DMS 273 treated with DMSO at 0.1 percent for 48 hours (cell line): ENCODE measurements at regions not wholly inside any gene's neighbourhood (a gene's known extent, or its start where the extent isn't known, plus 50 kb on each side); places are given as distances from the start of the nearest gene placed in this dataset.

Source experiments
- DNase-seq: peaks from one replicate; lab custom pipeline; 2025; lab: John Stamatoyannopoulos, UW

GRCh38 chr20:39632757-39633156 is 670.6 kb downstream of the DHX35 start:
- DNase-seq = no peak

GRCh38 chr20:39632176-39632575 is 670.0 kb downstream of the DHX35 start:
- no peak for DNase-seq

- DNase-seq = no peak
Measured at GRCh38 chr20:39631557-39631956, 669.4 kb downstream of the DHX35 start.

GRCh38 chr20:39630215-39630908 is 668.2 kb downstream of the DHX35 start:
- DNase-seq = peak; percentile 63

GRCh38 chr20:39627765-39628164 is 665.6 kb downstream of the DHX35 start:
- DNase-seq = no peak

- no peak for DNase-seq
Measured at GRCh38 chr20:39624316-39624715, 662.2 kb downstream of the DHX35 start.

- no peak for DNase-seq
Measured at GRCh38 chr20:39623584-39624234, 661.6 kb downstream of the DHX35 start.

- DNase-seq = no peak
Measured at GRCh38 chr20:39619271-39619785, 657.2 kb downstream of the DHX35 start.

GRCh38 chr20:39611901-39612300 is 649.8 kb downstream of the DHX35 start:
- DNase-seq = no peak

GRCh38 chr20:39607141-39607540 is 645.0 kb downstream of the DHX35 start:
- no peak for DNase-seq

GRCh38 chr20:39605908-39606307 is 643.8 kb downstream of the DHX35 start:
- no peak for DNase-seq

GRCh38 chr20:39605361-39605760 is 643.2 kb downstream of the DHX35 start:
- DNase-seq = no peak

GRCh38 chr20:39603219-39603618 is 641.1 kb downstream of the DHX35 start:
- DNase-seq = no peak

- no peak for DNase-seq
Measured at GRCh38 chr20:39602649-39603048, 640.5 kb downstream of the DHX35 start.

- DNase-seq = no peak
Measured at GRCh38 chr20:39600871-39601270, 638.7 kb downstream of the DHX35 start.

GRCh38 chr20:39600156-39600555 is 638.0 kb downstream of the DHX35 start:
- DNase-seq = no peak

- DNase-seq = no peak
Measured at GRCh38 chr20:39596554-39596953, 634.4 kb downstream of the DHX35 start.

- no peak for DNase-seq
Measured at GRCh38 chr20:39592371-39592770, 630.2 kb downstream of the DHX35 start.

- no peak for DNase-seq
Measured at GRCh38 chr20:39588148-39588757, 626.1 kb downstream of the DHX35 start.

GRCh38 chr20:39581034-39581433 is 618.9 kb downstream of the DHX35 start:
- no peak for DNase-seq

- no peak for DNase-seq
Measured at GRCh38 chr20:39576771-39577170, 614.6 kb downstream of the DHX35 start.

GRCh38 chr20:39574061-39574460 is 611.9 kb downstream of the DHX35 start:
- no peak for DNase-seq

- DNase-seq = no peak
Measured at GRCh38 chr20:39571171-39571570, 609.0 kb downstream of the DHX35 start.
